Esophagus squamous epithelium (tissue), 5 donors: ENCODE measurements at regions not wholly inside any gene's neighbourhood (a gene's known extent, or its start where the extent isn't known, plus 50 kb on each side); places are given as distances from the start of the nearest gene placed in this dataset.
"Not testable (repeated sequence)": the region's sequence is repeated elsewhere in the genome, so short reads cannot be mapped to it uniquely, and the experiment has no call there.

ENCODE experiments used
- DNase-seq: peaks from one replicate; lab custom pipeline; 2025; lab: John Stamatoyannopoulos, UW
- H3K27ac ChIP-seq, 4 donors: fragments of 200-600 bp; sonication (generic); one replicate each; pipeline ENCODE4 v1.5.1; 2016 to 2019; ENCODE audit warnings: mild to moderate bottlenecking in 1 of 4
- H3K27me3 ChIP-seq, 4 donors: fragments of 200-600 bp; sonication (generic); 1 replicate in 3 of 4; 2 replicates in 1 of 4; pipeline versions ENCODE4 v1.5.1 to v1.6.0; 2017 to 2021; ENCODE audit warnings: antibody characterized with exemption in 1 of 4
- H3K36me3 ChIP-seq, 3 donors: fragments of 200-600 bp; sonication (generic); one replicate each; pipeline ENCODE4 v1.5.1; 2016 to 2019
- H3K4me1 ChIP-seq, 3 donors: fragments of 200-600 bp; sonication (generic); one replicate each; pipeline ENCODE4 v1.5.1; 2017 to 2019
- H3K4me3 ChIP-seq, 4 donors: fragments of 200-600 bp; sonication (generic); 1 replicate in 3 of 4; 2 replicates in 1 of 4; pipeline ENCODE4 v1.5.1; 2016 to 2019; ENCODE audit warnings: mild to moderate bottlenecking in 2 of 4, moderate library complexity in 1 of 4
- H3K9me3 ChIP-seq, 3 donors: fragments of 200-600 bp; sonication (generic); one replicate each; pipeline ENCODE4 v1.5.1; 2016 to 2019
- CTCF ChIP-seq, 6 experiments: fragments of 450-650 bp in 4 of 6; fragments of 200-600 bp in 2 of 6; sonication (generic) in 2 of 6; IDR thresholded peaks; one replicate each; pipeline ENCODE4 v1.5.1; 2016 to 2019; ENCODE audit warnings: antibody characterized with exemption in 6 of 6, mild to moderate bottlenecking in 4 of 6, moderate library complexity in 4 of 6
- POLR2A ChIP-seq, 4 donors: fragments of 450-650 bp; IDR thresholded peaks; one replicate each; pipeline ENCODE4 v1.6.1; 2017; ENCODE audit warnings: antibody characterized with exemption in 4 of 4, mild to moderate bottlenecking in 4 of 4, moderate library complexity in 3 of 4
- WGBS, 2 donors: methylation state at CpG; one replicate each; pipeline ENCODE4 v1.1.5; 2018; 5-methylcytosine and 5-hydroxymethylcytosine counted together
- intact Hi-C: fragments of 100-400 bp; cut with DNase I; formaldehyde crosslinking; loops from one replicate; pipeline ENCODE4 v1.15.0; 2022
- donor health status: DM: yes; HTN: yes; CAD: no.

- Histone ChIP-seq H3K36me3 (no peaks in the 10 kb centered on the region), H3K27ac (no peak overlapping the region), H3K4me3 (no peak overlapping the region), H3K9me3 (no peaks in the 10 kb centered on the region), H3K4me1 (no peaks in the 10 kb centered on the region), H3K27me3 (no peaks in the 10 kb centered on the region)
- no peak for DNase-seq
- 71 to 86% methylated on average over 2 of the region's 2 CpGs for WGBS, 2 donors
- intact Hi-C loops, result no loop called here
- TF ChIP-seq POLR2A (IDR thresholded peaks at IDR 0.05) (no peak), CTCF (IDR thresholded peaks at IDR 0.05) (no peak)
Measured at GRCh38 chr11:106565326-106565725, 452.9 kb downstream of the GUCY1A2 start.

- Histone ChIP-seq H3K9me3 (no peaks in the 10 kb centered on the region), H3K4me3 (no peak overlapping the region), H3K27me3 (no peaks in the 10 kb centered on the region), H3K27ac (no peak overlapping the region), H3K36me3 (no peaks in the 10 kb centered on the region), H3K4me1 (no peaks in the 10 kb centered on the region)
- 90% methylated on average over 3 of the region's 3 CpGs for WGBS, 2 donors
- no peak for DNase-seq
- TF ChIP-seq POLR2A (IDR thresholded peaks at IDR 0.05) (no peak), CTCF (IDR thresholded peaks at IDR 0.05) (no peak)
- intact Hi-C loops, result no loop called here
Measured at GRCh38 chr11:106568632-106569031, 449.6 kb downstream of the GUCY1A2 start.

- H3K4me3 ChIP-seq, DNase-seq, H3K9me3 ChIP-seq, intact Hi-C loops, H3K27ac ChIP-seq, H3K27me3 ChIP-seq, H3K4me1 ChIP-seq, H3K36me3 ChIP-seq: not testable (repeated sequence)
- 89 to 91% methylated on average over 4 to 5 of the region's 5 CpGs for WGBS, 2 donors
Measured at GRCh38 chr11:106577384-106577783, 440.9 kb downstream of the GUCY1A2 start.

DNA sequence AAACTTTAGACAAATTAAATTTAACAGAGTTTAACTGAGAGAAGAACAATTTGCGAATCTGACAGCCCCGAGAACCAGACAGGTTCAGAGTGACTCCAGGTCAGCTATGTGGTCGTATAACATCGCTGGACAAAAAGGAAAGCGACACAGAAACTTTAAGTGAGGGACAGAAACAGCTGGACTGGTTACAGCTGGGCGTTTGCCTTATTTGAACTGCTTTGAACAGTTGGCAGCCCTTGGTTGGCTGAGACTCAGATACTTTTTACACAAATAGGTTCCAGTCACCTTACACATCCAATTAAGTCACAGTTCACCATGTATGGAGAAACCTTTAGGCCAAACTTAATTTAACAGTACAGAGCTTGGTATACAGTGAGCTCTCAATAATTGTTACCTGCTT, 436.9 kb downstream of the GUCY1A2 start:
- DNase-seq, result no peak
- H3K36me3 ChIP-seq, result no peaks in the 10 kb centered on the region
- H3K27ac ChIP-seq, result no peak overlapping the region
- H3K9me3 ChIP-seq, result no peaks in the 10 kb centered on the region
- intact Hi-C loops, result no loop called here
- H3K4me3 ChIP-seq, result no peak overlapping the region
- WGBS, 2 donors, result 52 to 62% methylated on average over 6 of the region's 6 CpGs
- H3K4me1 ChIP-seq, result no peaks in the 10 kb centered on the region
- no peaks in the 10 kb centered on the region for H3K27me3 ChIP-seq
- TF ChIP-seq CTCF (IDR thresholded peaks at IDR 0.05), result no peak
- no peak for TF ChIP-seq POLR2A (IDR thresholded peaks at IDR 0.05)

DNA sequence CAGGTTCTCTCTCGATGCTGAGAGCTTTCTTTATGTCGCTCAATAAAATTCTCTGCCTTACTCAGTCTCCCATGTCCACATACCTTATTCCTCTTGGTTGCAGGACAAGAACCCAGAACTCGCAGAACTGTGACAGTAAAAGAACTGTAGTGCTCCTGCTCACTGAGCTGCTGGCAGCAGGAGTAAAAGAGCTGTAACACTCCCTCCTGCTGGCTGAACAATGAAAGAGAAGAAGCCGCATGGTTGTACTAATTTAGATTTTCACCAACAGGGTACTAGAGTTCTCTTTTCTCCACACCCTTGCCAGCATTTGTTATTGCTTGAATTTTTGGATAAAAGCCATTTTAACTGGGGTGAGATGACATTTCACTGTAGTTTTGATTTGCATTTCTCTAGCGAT, 433.2 kb downstream of the GUCY1A2 start:
- WGBS, 2 donors, result 72 to 83% methylated on average over 5 of the region's 5 CpGs
- TF ChIP-seq CTCF (IDR thresholded peaks at IDR 0.05), result peak in 1 of 6 experiments; percentile 24
- no peak for TF ChIP-seq POLR2A (IDR thresholded peaks at IDR 0.05)
- Histone ChIP-seq H3K27me3 (no peaks in the 10 kb centered on the region), H3K4me3 (no peak overlapping the region), H3K27ac (no peak overlapping the region), H3K36me3 (no peaks in the 10 kb centered on the region), H3K9me3 (no peaks in the 10 kb centered on the region), H3K4me1 (no peaks in the 10 kb centered on the region)
- no peak for DNase-seq
- intact Hi-C loops, result no loop called here

GRCh38 chr11:106594751-106595351, 423.4 kb downstream of the GUCY1A2 start:
- Histone ChIP-seq H3K27me3 (no peaks in the 10 kb centered on the region), H3K36me3 (no peaks in the 10 kb centered on the region), H3K9me3 (no peaks in the 10 kb centered on the region), H3K4me3 (no peak overlapping the region), H3K27ac (no peak overlapping the region), H3K4me1 (no peaks in the 10 kb centered on the region)
- DNase-seq, result no peak
- no peak for TF ChIP-seq POLR2A (IDR thresholded peaks at IDR 0.05)
- no peak for TF ChIP-seq CTCF (IDR thresholded peaks at IDR 0.05)
- WGBS, 2 donors, result 59 to 60% methylated on average over 6 of the region's 6 CpGs
- intact Hi-C loops, result no loop called here
